Glomerular visceral epithelial cell (primary cell): ENCODE measurements at regions not wholly inside any gene's neighbourhood (a gene's known extent, or its start where the extent isn't known, plus 50 kb on each side); places are given as distances from the start of the nearest gene placed in this dataset.

Experiments
- DNase-seq: peaks from one replicate; pipeline ENCODE4 v3.0.0-alpha.2; 2016; ENCODE audit errors: extremely low spot score

GRCh38 chr5:172569861-172570558 is 71.1 kb upstream of the NEURL1B start:
- DNase-seq = no peak

GRCh38 chr5:172568308-172568910 is 72.7 kb upstream of the NEURL1B start:
- no peak for DNase-seq

GRCh38 chr5:172567843-172568242 is 73.2 kb upstream of the NEURL1B start:
- no peak for DNase-seq

- DNase-seq = no peak
Measured at GRCh38 chr5:172567294-172567693, 73.8 kb upstream of the NEURL1B start.

GRCh38 chr5:172565931-172566665 is 75.0 kb upstream of the NEURL1B start:
- no peak for DNase-seq

- no peak for DNase-seq
Measured at GRCh38 chr5:172565455-172565854, 75.6 kb upstream of the NEURL1B start.

- no peak for DNase-seq
Measured at GRCh38 chr5:172564883-172565282, 76.2 kb upstream of the NEURL1B start.

- DNase-seq = no peak
Measured at GRCh38 chr5:172564188-172564587, 76.9 kb upstream of the NEURL1B start.

GRCh38 chr5:172562443-172562842 is 78.6 kb upstream of the NEURL1B start:
- DNase-seq = no peak

GRCh38 chr5:172561151-172561550 is 79.9 kb upstream of the NEURL1B start:
- DNase-seq = no peak

- peak; percentile 91 for DNase-seq
Measured at GRCh38 chr5:172559004-172559932, 81.8 kb upstream of the NEURL1B start.

GRCh38 chr5:172558076-172558976 is 82.7 kb upstream of the NEURL1B start:
- no peak for DNase-seq

- no peak for DNase-seq
Measured at GRCh38 chr5:172556971-172557461, 84.0 kb upstream of the NEURL1B start.

- no peak for DNase-seq
Measured at GRCh38 chr5:172556262-172556661, 84.8 kb upstream of the NEURL1B start.

GRCh38 chr5:172554562-172554961 is 86.5 kb upstream of the NEURL1B start:
- no peak for DNase-seq

GRCh38 chr5:172553903-172554302 is 87.2 kb upstream of the NEURL1B start:
- no peak for DNase-seq

GRCh38 chr5:172553167-172553566 is 87.9 kb upstream of the NEURL1B start:
- DNase-seq = no peak

- DNase-seq = no peak
Measured at GRCh38 chr5:172550996-172551395, 90.1 kb upstream of the NEURL1B start.

- DNase-seq = no peak
Measured at GRCh38 chr5:172550096-172550765, 90.8 kb upstream of the NEURL1B start.

- DNase-seq = no peak
Measured at GRCh38 chr5:172549696-172550095, 91.4 kb upstream of the NEURL1B start.
